Testis (tissue), 2 donors: ENCODE measurements at regions not wholly inside any gene's neighbourhood (a gene's known extent, or its start where the extent isn't known, plus 50 kb on each side); places are given as distances from the start of the nearest gene placed in this dataset.
"Not testable (repeated sequence)": the region's sequence is repeated elsewhere in the genome, so short reads cannot be mapped to it uniquely, and the experiment has no call there.

Experiments used
- POLR2A ChIP-seq: fragments of 450-650 bp; IDR thresholded peaks from one replicate; pipeline ENCODE4 v1.6.1; 2017; ENCODE audit warnings: antibody characterized with exemption, mild to moderate bottlenecking, moderate library complexity
- TF ChIP-seq, protein P1 (sequence below), 3 experiments: fragments of 450-650 bp in 2 of 3; fragments of 200-600 bp in 1 of 3; sonication (generic) in 1 of 3; IDR thresholded peaks; one replicate each; pipeline ENCODE4 v1.5.1; 2016 to 2019; ENCODE audit warnings: antibody characterized with exemption in 3 of 3, mild to moderate bottlenecking in 2 of 3, moderate library complexity in 1 of 3

DNA sequence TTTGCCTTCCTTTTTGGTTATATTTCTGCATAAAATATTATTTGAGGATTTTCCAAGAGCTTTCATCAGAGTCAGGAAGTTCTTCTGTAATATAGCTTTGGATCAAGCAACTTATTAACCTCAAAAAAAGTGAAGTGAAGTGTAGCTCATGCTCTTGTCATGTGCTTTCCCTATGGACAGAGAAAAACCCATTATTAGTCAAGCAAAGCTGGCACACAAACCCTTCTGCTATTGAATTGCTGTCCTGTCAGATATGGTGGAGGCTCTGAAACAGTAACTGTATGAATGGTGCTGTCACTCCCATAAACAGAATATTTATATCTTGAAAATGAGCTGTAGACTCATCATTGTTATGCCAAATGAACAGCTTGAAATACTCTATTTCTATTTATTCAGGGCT, 1533.3 kb downstream of the RPIA start:
- TF ChIP-seq, protein P1, sequence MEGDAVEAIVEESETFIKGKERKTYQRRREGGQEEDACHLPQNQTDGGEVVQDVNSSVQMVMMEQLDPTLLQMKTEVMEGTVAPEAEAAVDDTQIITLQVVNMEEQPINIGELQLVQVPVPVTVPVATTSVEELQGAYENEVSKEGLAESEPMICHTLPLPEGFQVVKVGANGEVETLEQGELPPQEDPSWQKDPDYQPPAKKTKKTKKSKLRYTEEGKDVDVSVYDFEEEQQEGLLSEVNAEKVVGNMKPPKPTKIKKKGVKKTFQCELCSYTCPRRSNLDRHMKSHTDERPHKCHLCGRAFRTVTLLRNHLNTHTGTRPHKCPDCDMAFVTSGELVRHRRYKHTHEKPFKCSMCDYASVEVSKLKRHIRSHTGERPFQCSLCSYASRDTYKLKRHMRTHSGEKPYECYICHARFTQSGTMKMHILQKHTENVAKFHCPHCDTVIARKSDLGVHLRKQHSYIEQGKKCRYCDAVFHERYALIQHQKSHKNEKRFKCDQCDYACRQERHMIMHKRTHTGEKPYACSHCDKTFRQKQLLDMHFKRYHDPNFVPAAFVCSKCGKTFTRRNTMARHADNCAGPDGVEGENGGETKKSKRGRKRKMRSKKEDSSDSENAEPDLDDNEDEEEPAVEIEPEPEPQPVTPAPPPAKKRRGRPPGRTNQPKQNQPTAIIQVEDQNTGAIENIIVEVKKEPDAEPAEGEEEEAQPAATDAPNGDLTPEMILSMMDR (IDR thresholded peaks at IDR 0.05), result not testable (repeated sequence)
- not testable (repeated sequence) for TF ChIP-seq POLR2A
